Psoas muscle (tissue), 7 donors: ENCODE measurements at regions not wholly inside any gene's neighbourhood (a gene's known extent, or its start where the extent isn't known, plus 50 kb on each side); places are given as distances from the start of the nearest gene placed in this dataset.

ENCODE experiments used
- ATAC-seq, 4 donors: fragments of 200-7000 bp; cut with Tn5 transposase; one replicate each; pipeline ENCODE4 v1.9.1; 2020; ENCODE audit warnings: moderate library complexity in 3 of 4, mild to moderate bottlenecking in 2 of 4
- DNase-seq, 2 donors: peaks; one replicate each; pipeline ENCODE4 v3.0.0-alpha.2; 2020
- H3K27ac ChIP-seq: fragments of 200-600 bp; one replicate; pipeline ENCODE4 v1.8.0; 2022
- H3K27me3 ChIP-seq, 3 donors: fragments of 200-600 bp in 1 of 3; one replicate each; pipeline versions ENCODE4 v1.6.1 to v1.8.0; 2013 to 2022; ENCODE audit warnings: low read length in 2 of 3, mild to moderate bottlenecking in 2 of 3, moderate library complexity in 1 of 3; ENCODE audit not compliant: insufficient read depth in 3 of 3
- H3K36me3 ChIP-seq, 2 donors: fragments of 200-600 bp in 1 of 2; one replicate each; pipeline versions ENCODE4 v1.6.1 to v1.8.0; 2013 to 2022; ENCODE audit warnings: low read depth in 1 of 2, mild to moderate bottlenecking in 1 of 2, moderate library complexity in 1 of 2; ENCODE audit not compliant: insufficient read depth in 1 of 2
- H3K4me1 ChIP-seq: fragments of 200-600 bp; one replicate; pipeline ENCODE4 v1.8.0; 2022
- H3K4me3 ChIP-seq: fragments of 200-600 bp; one replicate; pipeline ENCODE4 v1.8.0; 2022; ENCODE audit warnings: mild to moderate bottlenecking
- H3K9me3 ChIP-seq: fragments of 200-600 bp; one replicate; pipeline ENCODE4 v1.8.0; 2022
- WGBS, 3 donors: extraction: QIAGEN DNeasy Blood & Tissue Kit; methylation state at CpG; one replicate each; pipeline versions ENCODE4 v1.1.6 to v1.1.7; 2013; 5-methylcytosine and 5-hydroxymethylcytosine counted together
- intact Hi-C, 2 donors: fragments of 100-400 bp; cut with DNase I; formaldehyde crosslinking; loops; one replicate each; pipeline versions ENCODE4 v1.11.0 to v1.14.2; 2022
- TF ChIP-seq, protein P1 (sequence below): fragments of 200-600 bp; IDR thresholded peaks from one replicate; pipeline ENCODE4 v1.8.0; 2022; ENCODE audit warnings: antibody characterized with exemption
- donor health status: healthy with polysubstance abuse.
- donor health status: DM: no; HTN: no; CAD: no; lungs with moderate emphysema.
- donor health status: Bipolar disorder and iron deficiency.
- donor health status: healthy.
- donor health status: DM: yes; HTN: yes; CAD: no.
- donor health status: DM: no; HTN: no; CAD: no.
- donor health status: DM: yes; HTN: yes; CAD: no.

DNA sequence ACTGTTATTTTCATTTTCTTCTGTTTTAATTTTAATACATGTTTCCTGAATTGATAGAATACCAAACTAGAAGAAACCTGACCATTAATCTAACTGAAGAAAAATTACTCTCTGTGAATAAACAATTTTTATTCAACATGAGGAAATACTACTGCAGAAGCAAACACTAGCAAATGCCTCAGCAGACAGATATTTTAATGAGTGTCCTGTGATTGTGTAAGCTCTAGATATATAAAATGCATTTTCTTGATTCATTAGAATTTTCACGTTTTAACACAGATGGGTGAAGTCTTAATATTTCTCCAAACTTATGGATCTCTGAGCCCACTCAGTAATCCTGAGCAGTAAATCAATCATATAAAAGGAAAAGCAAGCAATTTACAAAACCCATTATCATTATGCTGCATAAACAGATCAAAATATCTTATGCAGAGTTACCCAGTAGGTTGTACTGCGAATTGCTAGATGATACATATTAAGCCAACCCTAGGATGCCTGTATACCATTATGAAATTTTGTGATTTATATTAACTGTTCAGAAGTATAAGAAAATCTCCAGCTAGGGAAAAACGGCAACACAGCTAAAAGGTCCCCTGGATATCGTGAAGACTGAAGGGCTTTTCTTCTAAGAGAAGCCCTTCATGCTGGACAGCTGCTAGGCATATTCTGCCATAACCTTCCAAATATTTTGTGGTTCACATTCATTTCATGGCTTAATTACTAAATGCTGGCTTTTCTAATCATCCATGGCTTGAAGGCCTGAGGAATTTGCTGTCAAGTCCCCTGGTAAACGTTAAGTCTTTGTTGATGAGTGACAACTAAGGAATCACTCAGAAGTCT is 157.7 kb upstream of the TGFBR2 start:
- H3K27me3 ChIP-seq, result no peaks in the 10 kb centered on the region
- TF ChIP-seq, protein P1, sequence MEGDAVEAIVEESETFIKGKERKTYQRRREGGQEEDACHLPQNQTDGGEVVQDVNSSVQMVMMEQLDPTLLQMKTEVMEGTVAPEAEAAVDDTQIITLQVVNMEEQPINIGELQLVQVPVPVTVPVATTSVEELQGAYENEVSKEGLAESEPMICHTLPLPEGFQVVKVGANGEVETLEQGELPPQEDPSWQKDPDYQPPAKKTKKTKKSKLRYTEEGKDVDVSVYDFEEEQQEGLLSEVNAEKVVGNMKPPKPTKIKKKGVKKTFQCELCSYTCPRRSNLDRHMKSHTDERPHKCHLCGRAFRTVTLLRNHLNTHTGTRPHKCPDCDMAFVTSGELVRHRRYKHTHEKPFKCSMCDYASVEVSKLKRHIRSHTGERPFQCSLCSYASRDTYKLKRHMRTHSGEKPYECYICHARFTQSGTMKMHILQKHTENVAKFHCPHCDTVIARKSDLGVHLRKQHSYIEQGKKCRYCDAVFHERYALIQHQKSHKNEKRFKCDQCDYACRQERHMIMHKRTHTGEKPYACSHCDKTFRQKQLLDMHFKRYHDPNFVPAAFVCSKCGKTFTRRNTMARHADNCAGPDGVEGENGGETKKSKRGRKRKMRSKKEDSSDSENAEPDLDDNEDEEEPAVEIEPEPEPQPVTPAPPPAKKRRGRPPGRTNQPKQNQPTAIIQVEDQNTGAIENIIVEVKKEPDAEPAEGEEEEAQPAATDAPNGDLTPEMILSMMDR, result no peak
- H3K9me3 ChIP-seq, result no peaks in the 10 kb centered on the region
- ATAC-seq, result no peak
- H3K4me3 ChIP-seq, result no peak overlapping the region
- DNase-seq, result no peak
- no peak overlapping the region for H3K27ac ChIP-seq
- 54 to 63% (median 57%) methylated on average over 5 of the region's 5 CpGs for WGBS, 3 donors
- no peaks in the 10 kb centered on the region for H3K36me3 ChIP-seq
- no peaks in the 10 kb centered on the region for H3K4me1 ChIP-seq
- intact Hi-C loops, result loop anchor here in 1 of 2 donors (10.0 kb wide), 1 partner anchor 236 kb away; no protein-coding TSS in a partner anchor

DNA sequence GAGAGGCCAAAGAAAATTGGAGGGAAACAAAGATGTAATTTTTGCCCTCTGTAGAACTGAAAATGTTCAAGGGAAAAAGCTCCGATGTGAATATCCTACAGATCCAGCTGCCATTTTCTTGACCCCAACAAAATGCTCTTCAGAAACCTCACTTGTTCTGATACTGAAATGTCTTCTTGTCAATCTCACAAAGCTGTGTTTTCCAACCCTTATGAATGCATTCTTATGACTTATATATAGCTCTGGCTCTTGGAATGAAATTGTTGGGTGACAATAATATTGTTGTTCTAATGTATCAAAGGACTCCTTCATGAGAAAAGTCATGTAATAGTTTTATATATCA is 157.1 kb upstream of the TGFBR2 start:
- ATAC-seq, result no peak
- Histone ChIP-seq H3K36me3 (no peaks in the 10 kb centered on the region), H3K9me3 (no peaks in the 10 kb centered on the region), H3K4me1 (no peaks in the 10 kb centered on the region), H3K27me3 (no peaks in the 10 kb centered on the region), H3K4me3 (no peak overlapping the region), H3K27ac (no peak overlapping the region)
- intact Hi-C loops, result loop anchor here in 1 of 2 donors (10.0 kb wide), 1 partner anchor 236 kb away; no protein-coding TSS in a partner anchor
- DNase-seq, result no peak
- WGBS, 3 donors, result 46 to 58% (median 48%) methylated on average over 1 of the region's 1 CpG
- TF ChIP-seq, protein P1, result no peak

DNA sequence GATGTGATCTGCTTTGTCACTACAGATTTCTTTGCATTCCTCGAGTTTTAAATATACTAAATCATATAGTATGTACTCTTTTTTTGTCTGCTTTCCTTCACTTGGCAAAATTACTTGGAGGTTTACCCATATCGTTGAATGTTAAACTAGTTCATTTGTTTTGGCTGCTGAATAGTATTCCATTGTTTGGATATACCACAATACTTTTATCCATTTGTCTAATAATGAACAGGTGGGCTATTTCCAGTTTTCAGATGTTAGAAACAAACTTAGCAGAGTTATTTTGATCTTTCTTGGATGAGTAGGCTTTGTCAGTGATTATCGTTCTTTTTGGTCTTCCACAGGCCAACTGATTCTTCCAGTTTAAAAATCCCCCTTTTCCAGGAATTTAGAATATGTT is 154.0 kb upstream of the TGFBR2 start:
- 85 to 92% (median 87%) methylated on average over 3 of the region's 3 CpGs for WGBS, 3 donors
- TF ChIP-seq, protein P1, result no peak
- H3K9me3 ChIP-seq, result no peaks in the 10 kb centered on the region
- no peak overlapping the region for H3K27ac ChIP-seq
- no peaks in the 10 kb centered on the region for H3K4me1 ChIP-seq
- DNase-seq, result no peak
- intact Hi-C loops, result no loop called here
- ATAC-seq, result no peak
- H3K4me3 ChIP-seq, result no peak overlapping the region
- H3K36me3 ChIP-seq, result no peaks in the 10 kb centered on the region
- H3K27me3 ChIP-seq, result no peaks in the 10 kb centered on the region

DNA sequence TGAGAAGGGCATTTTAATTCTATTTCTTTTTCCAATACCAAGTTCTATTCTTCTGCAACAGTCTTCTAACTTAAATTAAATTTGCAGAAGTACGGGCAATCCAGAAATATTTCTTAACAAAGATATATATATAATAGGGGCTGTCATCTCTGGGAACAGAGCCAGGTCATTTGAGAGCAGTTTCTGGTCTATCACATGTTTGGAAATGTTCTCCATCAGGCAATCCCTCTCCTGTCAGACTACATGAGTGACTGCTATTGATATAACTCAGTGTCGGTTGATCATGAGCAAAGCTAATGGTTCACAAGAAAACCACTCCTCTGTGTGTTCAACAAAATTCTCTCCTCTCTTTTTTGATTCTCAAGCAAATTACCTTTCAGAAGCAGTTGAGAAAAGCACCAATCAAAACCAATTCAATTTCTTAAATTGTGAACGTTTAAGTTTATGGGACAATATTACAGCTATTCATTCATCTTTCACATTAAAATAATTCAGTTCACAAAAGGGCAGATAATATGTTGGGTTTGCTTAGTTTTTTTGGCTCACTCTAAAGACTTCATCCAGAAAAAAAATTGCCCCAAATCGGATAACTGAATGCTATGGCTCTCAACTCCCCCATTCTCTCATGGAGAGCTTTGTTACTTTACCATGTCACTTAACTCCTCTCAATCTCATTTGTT is 152.9 kb upstream of the TGFBR2 start:
- H3K36me3 ChIP-seq, result no peaks in the 10 kb centered on the region
- H3K4me1 ChIP-seq, result no peaks in the 10 kb centered on the region
- TF ChIP-seq, protein P1, result no peak
- no peaks in the 10 kb centered on the region for H3K9me3 ChIP-seq
- no peak for DNase-seq
- intact Hi-C loops, result no loop called here
- H3K27me3 ChIP-seq, result no peaks in the 10 kb centered on the region
- H3K27ac ChIP-seq, result no peak overlapping the region
- no peak overlapping the region for H3K4me3 ChIP-seq
- peak in 3 of 4 donors; percentile 54 to 63 (median 63) for ATAC-seq
- WGBS, 3 donors, result 47 to 54% (median 47%) methylated on average over 4 of the region's 4 CpGs
